NOMO-1 treated with DMSO at 0.1 percent for 48 hours (cell line): ENCODE measurements at regions not wholly inside any gene's neighbourhood (a gene's known extent, or its start where the extent isn't known, plus 50 kb on each side); places are given as distances from the start of the nearest gene placed in this dataset.
"Not testable (repeated sequence)": the region's sequence is repeated elsewhere in the genome, so short reads cannot be mapped to it uniquely, and the experiment has no call there.

ENCODE experiments used
- DNase-seq: peaks from one replicate; lab custom pipeline; 2025; ENCODE audit not compliant: unreplicated experiment; lab: John Stamatoyannopoulos, UW

DNA sequence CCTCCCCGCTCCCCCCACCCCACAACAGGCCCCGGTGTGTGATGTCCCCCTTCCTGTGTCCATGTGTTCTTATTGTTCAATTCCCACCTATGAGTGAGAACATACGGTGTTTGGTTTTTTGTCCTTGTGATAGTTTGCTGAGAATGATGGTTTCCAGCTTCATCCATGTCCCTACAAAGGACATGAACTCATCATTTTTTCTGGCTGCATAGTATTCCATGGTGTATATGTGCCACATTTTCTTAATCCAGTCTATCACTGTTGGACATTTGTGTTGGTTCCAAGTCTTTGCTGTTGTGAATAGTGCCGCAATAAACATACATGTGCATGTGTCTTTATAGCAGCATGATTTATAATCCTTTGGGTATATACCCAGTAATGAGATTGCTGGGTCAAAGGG lies 104.3 kb downstream of the MTPN start:
- DNase-seq, result not testable (repeated sequence)

DNA sequence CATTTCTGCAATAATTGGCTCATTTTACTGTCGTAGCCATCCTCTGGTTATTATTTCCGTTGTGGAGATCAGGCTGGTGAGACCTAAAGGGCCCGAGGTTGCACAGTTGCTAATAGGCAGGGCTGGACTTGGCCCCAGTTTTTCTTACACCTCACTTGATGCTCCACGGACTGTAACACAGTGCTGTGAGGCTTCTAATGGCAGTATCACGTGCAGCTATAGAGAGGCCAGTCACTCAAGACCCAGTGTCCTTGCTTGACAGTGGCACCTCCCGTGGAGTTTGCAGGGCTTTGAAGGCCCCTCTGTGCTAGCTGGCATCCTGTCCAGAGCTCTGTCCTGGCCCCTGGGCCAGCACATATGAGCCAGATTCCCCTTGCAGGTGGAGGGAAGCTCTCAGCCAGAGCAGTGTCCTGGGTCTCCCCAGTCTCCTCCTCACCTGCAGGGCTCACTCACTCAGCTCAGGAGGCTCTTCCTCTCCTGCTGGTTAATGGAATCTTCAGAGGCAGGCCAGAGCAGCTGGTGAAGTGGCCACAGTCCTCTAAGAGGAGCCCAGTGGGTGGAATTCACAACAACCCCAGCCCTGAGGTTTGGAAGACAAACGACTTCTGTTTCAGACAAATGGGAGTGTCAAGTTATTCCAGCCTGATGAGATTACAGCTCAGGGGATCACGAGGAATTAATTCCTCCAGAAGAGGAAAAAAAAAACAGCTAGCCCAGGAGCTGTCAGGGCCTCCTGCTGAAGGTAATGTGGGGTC lies 114.2 kb upstream of the FAM180A start:
- DNase-seq, result no peak

DNA sequence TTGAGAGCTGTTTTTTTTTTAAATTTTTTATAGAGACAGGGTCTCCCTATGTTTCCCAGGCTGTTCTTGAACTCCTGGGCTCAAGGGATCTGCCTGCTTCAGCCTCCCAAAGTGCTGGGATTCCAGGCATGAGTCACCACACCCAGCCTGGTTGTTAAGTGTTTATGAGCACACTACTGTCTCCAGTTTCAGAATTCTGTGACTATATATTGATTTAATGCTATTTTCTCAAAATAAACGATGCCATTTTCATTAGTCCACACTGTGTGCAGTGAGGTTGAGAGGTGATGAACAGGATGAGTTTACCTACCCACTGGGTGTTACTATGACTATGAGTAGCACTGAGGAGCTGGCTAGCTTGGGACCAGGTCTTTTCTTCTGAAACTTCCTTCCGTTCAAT lies 110.9 kb upstream of the FAM180A start:
- no peak for DNase-seq

DNA sequence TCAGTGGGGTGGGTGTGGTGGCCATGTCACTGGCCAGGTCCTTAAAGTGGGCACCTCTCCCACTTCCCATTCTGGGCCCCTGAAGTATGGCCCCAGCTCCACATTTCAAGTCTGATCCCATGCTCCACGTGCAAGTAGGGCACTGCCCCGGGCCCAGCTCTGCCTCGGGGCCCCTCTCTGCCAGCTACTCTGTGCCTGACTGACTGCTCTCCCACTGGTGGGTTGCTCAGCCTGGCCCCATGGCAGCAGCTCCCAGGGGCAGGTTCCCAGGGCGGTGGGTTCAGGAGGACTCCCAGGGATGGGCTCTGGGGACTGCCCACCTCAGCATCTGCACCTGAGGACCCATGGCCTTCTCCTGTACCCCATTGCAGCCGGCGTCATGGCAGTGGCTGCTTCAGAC lies 110.2 kb upstream of the FAM180A start:
- DNase-seq, result no peak

DNA sequence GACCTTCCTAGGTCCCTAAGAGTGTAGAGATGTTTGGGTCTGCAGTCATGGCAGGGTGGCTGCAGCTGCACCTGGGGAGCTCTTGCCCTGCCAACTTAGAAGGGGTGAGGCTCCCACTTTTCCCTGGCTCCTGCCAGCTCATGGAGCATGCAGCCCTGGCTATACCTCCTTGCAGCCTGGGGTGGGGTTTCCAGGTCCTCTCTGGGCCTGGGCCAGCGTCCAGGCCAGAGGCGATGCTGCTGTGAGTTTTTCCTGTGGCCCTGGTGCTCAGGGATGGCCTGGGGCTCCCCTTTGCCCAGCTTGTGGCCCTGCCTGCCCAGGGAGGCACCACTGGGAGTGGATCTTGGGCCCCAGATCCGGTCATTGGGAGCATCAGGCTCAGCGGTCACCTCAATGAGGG lies 109.8 kb upstream of the FAM180A start:
- no peak for DNase-seq

DNA sequence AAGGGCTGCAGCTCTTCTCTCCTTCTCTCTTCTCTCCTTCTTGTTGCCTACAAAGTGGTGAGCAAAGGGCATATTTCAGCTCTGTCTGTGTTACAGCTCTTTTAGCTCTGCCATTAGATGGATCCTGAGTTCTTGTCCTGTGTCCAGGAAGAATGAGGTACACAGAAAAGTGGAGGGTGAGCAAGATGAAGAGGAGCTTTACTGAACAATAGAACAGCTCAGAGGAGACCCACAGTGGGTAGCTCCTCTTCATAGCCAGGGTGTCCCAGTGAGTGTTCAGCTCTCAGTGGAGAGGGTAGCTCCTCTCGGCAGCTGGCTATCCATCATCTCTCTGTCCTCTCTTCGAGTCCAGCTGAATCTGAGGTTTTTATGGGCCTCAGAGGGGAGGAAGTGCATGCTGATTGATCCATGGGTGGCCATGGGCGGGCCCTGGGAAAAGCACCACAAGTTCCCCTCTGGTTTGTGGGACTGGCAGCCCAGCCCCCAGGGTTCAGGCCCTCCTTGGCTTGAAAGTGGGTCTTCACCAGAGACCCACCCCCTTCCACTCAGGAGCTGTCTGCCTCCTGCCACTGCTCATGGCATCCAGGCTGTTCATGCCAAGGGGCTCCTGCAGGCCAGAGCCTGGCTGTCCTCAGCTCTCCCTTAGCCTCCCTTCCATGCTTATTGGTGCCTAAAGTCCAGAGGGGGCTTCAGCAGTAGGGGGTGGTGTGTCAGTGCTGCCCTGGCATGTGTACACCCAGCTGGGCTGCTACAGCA lies 109.1 kb upstream of the FAM180A start:
- DNase-seq, result no peak

DNA sequence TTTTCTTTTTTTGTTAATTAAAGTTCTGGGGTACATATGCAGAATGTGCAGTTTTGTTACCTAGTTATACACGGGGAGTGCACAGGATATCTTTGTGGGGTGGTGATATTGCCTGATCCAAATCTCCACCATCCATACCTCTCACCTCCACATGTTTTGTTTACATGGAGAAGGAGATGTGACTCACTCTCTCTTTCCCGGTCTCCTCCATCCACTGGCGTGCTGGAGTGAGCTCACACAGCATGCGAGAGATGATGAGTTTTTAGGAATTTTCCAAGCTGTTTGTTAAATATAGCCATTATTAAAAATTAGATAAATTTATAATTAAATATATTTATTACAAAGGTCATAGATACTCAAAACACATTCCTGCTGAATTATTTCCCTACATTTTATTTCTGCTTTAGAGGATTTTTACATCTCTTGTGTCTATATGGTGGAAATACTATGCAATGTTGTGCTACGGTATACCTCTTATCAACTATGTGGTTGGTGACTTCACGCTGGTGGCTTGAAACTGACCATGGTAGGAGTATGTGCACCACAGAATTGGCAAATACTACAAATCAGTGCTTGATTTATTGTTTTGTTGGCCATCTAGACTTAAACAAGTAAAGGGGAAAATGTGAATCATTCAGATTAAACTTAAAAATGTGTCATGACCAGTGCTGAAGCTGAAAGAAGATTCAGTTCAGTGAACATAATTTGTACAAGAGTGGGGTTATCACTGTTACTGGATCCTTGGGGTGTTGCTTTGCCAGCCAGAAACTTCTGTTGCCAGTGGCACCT lies 107.9 kb upstream of the FAM180A start:
- no peak for DNase-seq

DNA sequence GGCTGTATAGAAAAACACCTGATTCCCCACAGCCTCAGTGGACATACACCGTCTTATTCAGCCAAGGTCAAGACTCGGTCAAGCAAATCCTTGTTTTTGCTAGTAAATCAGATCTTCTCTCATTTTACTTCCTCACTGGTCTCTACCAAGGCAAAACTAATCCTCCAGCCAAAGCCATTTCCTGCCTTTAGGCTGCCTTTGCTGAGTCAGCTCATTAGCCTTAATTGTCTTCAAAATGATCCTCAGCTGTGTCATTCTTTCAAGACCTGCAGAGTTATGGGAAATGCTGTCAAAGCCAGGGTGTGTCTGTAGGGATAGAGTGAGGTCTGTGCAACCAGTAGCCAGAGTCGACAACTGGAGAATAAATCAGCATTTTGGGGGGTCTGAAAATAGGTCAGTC lies 107.2 kb upstream of the FAM180A start:
- peak; percentile 0 for DNase-seq

DNA sequence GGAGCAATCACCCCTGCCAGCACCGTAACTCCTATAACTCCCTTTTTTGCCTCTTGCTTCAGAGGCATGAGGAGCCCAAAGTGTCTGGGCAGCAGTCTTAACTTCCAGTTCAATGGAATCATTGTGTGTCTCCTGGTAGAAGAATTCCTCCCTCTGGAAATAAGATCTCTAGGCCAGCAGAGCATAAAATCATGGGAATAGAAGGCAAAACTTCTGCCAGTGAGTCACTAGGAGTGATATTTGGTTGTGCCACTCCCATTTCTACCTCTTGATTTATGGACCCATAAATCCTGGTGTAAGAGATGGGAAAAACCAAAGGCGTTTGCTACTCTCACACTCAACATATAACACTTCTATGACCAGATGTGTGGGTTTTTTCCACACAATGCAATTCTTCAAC lies 104.9 kb upstream of the FAM180A start:
- no peak for DNase-seq

DNA sequence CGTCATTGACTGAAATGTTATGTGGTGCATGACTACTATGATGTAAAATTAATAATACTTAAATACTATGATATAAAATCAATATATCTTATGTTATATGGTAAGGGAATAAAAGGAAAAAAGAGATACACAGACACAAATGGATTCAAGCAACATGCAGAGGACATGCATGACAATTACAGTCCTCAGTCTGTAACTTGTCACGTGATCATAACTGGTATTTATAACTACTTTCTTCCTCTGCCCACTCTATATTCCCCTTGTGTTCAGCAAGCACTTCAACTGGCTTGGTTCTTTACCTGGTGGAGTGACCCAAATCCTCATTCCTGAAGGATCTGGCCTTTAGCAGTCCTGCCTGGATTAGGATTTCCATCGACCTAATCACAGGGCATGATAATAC lies 104.4 kb upstream of the FAM180A start:
- DNase-seq, result no peak

DNA sequence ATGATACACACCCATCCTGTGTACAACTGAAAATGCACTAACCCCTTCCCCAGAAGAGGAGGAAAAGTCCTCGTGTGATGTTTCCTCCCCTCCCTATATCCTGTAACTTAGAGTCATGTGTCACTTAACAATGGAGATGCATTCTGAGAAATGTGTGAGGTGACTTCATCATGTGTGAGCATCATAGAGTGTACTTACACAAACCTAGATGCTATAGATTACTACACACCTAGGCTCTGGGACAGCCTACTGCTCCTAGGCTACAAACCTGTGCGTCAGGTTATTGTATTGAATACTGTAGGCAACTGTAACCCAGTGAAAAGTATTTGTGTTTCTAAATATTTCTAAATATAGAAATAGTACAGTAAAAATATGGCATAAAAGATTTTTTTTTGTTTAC lies 98.6 kb upstream of the FAM180A start:
- DNase-seq, result no peak

DNA sequence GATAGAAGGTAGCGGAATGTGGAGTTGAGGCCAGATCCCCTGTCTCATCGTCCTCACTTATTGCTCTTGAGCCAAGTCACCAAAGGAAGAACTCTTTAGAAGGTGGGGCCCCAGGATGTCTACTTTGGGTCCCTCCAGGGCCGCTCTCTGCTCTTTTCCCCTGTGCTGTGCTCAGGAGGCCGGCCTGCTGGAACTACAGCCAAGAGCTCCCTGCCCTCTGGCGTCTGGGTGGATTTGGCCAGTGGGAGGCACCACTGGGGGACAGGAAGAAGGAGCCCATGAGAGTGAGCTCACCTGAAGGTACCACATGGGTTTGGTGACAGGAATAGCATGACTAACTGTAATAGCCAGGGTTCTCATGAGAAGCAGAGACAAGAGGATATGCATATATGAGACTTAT lies 97.7 kb upstream of the FAM180A start:
- no peak for DNase-seq

DNA sequence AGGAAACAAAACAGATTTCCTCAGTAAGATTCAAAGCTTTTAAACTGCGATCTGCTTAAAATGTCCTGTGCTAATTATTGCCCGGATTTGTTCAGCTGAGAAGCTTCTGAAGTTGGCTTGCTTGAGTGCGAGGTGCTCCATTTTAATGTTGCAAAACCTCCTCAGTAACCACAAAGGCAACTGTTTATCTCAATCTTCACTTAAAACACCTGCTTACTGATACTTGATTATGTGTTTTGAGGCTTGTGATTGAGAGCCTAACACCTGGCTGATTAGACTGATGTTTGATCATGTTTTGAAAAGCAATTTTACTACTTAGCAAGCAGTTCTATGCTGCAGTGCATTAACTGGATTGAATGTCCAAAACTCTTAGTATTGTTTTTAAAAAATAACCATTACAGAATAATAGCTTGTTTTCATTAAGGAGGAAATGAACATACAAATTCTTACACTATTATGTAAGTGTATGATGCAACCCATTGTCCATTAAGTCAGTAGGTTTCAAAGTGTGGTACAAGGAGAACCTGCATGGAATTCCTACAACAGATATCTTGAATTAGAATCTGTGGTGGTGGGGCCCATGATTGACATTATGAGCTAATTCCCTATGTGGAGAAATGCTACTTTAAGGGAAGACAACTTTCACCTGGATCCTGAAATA lies 96.9 kb upstream of the FAM180A start:
- DNase-seq, result no peak

DNA sequence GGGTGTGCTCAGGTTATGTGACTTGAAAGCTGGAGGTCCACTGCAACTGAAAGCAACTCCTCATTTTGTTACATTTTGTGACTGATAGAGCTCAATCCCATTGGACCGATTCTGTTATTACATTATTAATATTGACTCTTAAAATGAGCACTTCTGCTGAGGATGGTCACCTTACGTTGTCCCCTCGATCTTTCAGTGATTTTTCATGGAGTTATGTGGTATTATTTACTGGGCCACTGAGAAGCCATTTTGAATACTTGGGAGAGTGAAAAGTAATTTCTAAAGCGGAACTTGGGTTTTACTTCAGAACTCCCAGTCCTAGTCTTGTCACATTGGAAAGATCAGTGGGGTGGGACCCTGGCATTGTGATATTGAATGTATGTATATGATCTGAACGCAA lies 96.3 kb upstream of the FAM180A start:
- no peak for DNase-seq

DNA sequence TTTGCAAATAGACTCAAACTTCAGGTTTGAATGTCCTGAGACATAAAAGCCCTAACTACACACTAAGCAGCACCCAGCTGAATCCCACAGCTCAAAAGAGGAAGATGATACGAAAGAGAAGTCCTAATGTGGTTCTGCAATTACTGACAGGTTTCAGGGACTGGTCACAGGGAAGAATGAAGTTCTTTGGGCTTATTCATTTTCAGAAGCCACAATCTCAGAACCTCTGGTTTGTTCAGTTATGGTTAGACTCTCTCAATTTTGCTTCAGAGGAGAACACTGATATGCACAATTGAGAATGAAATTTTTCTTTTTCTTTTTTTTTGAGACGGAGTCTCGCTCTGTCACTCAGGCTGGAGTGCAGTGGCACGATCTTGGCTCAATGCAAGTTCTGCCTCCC lies 94.6 kb upstream of the FAM180A start:
- DNase-seq, result peak; percentile 16

DNA sequence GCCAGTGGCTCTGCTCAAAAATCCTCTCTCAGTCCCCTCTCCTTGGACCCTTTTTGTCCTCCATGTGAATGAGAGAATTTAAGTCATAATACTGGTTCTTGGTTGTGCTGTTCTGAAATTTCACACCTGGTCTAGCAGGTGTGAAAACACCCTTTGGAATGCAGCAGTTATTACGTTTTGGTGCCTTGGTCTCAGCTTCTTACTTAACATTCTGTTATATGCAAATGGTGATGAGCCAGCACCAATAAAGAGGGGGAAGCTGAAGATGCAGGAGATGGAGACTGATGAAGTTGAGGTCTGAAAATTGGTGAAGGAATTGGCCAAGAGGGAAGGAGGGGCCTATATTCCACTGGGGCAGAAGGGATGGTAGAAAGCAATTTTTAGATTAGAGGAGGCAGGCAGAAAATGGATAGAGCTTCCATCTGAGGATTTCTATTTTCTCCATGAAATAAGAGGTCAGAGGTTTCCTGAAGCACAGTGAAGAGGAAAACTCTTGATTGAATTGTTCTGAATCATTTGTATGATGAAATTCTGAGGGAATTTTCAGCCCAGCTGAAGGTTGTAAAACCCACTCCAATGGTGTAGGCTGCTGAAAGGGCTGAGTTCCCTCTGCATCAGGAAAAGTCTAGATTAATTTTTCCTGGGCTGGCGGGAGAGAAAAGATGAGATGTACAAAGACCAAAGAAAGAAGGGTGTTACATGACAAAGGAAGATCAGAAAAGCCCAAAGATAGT lies 94.0 kb upstream of the FAM180A start:
- DNase-seq, result no peak

DNA sequence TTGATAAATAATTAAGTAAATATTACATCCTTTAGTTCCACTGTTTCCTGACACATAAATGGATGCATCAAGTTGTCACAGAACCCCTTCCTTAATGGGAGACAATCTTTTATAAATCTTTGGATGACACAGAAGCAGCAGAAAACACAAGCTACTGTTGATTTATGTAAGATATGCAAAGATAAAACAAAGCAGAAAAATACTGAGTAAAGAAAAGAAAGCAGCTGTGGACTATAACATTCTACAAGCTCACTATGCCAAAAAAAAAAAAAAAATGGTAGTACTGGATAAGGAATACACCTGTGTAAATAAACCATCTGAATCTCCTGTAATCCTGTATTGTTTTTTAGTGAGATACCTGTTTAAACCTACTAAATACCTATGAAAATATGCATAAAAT lies 92.0 kb upstream of the FAM180A start:
- no peak for DNase-seq

DNA sequence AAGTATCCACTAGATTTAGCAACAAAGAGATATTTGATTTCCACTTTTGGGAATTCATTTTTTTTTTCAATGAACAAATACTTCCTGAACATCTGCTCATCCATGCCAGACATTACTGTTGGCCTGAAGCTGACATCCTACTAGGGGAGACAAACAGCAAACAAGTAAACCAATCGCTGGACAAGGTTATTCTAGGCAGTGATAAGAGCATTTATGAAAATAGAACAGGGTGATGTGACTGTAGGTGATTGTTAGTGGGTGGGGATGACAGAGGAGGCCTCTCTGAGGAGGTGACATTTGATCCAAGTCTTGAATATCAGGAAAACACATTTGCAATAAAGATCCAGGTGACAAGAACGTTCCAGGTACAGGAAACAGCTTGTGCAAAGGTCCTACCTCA lies 89.1 kb upstream of the FAM180A start:
- no peak for DNase-seq

DNA sequence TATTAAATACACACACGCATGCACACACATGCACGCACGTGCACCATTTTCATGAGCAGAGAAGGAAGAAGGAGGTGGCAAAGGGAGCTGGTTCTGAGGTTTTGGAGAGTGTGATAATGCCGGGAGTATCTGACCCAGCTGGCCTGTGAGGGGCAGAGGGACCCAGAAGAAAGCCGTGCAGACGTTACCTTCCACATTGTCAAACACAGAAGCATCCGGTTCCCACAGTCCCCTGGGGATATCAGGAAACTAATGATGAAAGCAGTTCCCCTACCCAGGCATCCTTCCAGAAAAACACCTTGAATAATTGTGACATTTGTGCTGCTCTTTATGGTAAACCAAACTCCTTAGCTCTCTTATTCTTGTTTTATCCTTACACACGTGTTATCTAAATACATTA lies 85.7 kb upstream of the FAM180A start:
- no peak for DNase-seq

DNA sequence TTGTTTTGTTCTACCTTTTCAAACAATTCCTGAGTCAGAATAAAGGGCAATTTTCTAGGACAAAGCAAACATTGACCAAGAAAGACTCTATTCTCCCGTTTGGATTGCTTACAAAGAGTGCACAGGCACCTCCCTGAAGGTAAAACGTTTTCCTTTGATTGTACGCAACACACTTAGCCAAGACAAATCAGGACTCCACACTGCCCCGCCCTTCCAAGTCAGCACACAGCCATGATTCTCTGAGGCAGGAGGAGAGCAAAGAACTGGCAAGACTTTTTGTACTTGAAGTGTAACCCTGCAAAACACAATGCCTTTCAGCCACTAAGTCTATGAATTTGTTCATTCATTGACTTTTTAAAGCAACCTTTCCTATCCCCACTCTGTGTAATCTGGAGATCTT lies 85.0 kb upstream of the FAM180A start:
- DNase-seq, result no peak
